GM21423 (cell line): ENCODE measurements at regions not wholly inside any gene's neighbourhood (a gene's known extent, or its start where the extent isn't known, plus 50 kb on each side); places are given as distances from the start of the nearest gene placed in this dataset.
"Not testable (repeated sequence)": the region's sequence is repeated elsewhere in the genome, so short reads cannot be mapped to it uniquely, and the experiment has no call there.

ENCODE experiments used
- ATAC-seq: cut with Tn5 transposase; IDR thresholded peaks from one replicate; pipeline ENCODE4 v1.9.1; 2021; ENCODE audit warnings: mild to moderate bottlenecking, moderate library complexity; ENCODE audit not compliant: unreplicated experiment

GRCh38 chr1:60746278-60746791 lies 336.0 kb upstream of the NFIA start:
- no peak for ATAC-seq

GRCh38 chr1:60745484-60745883 lies 336.9 kb upstream of the NFIA start:
- no peak for ATAC-seq

- ATAC-seq: no peak
Observed at GRCh38 chr1:60742339-60742738, 340.0 kb upstream of the NFIA start.

- ATAC-seq: no peak
Observed at GRCh38 chr1:60740154-60740553, 342.2 kb upstream of the NFIA start.

- ATAC-seq: no peak
Observed at GRCh38 chr1:60739729-60740128, 342.6 kb upstream of the NFIA start.

- no peak for ATAC-seq
Observed at GRCh38 chr1:60732977-60733401, 349.4 kb upstream of the NFIA start.

- no peak for ATAC-seq
Observed at GRCh38 chr1:60731321-60731720, 351.0 kb upstream of the NFIA start.

GRCh38 chr1:60727552-60727951 lies 354.8 kb upstream of the NFIA start:
- ATAC-seq: no peak

- no peak for ATAC-seq
Observed at GRCh38 chr1:60716472-60716871, 365.9 kb upstream of the NFIA start.

- no peak for ATAC-seq
Observed at GRCh38 chr1:60715970-60716369, 366.4 kb upstream of the NFIA start.

- ATAC-seq: no peak
Observed at GRCh38 chr1:60709426-60709825, 372.9 kb upstream of the NFIA start.

GRCh38 chr1:60705026-60705425 lies 377.3 kb upstream of the NFIA start:
- no peak for ATAC-seq

GRCh38 chr1:60703155-60703554 lies 379.2 kb upstream of the NFIA start:
- no peak for ATAC-seq

- ATAC-seq: no peak
Observed at GRCh38 chr1:60699325-60699724, 383.0 kb upstream of the NFIA start.

GRCh38 chr1:60697204-60697994 lies 385.0 kb upstream of the NFIA start:
- no peak for ATAC-seq

- ATAC-seq: no peak
Observed at GRCh38 chr1:60696512-60696911, 385.8 kb upstream of the NFIA start.

- ATAC-seq: no peak
Observed at GRCh38 chr1:60695716-60696171, 386.6 kb upstream of the NFIA start.

- ATAC-seq: no peak
Observed at GRCh38 chr1:60694980-60695379, 387.4 kb upstream of the NFIA start.

GRCh38 chr1:60692031-60692430 lies 390.3 kb upstream of the NFIA start:
- ATAC-seq: no peak

- not testable (repeated sequence) for ATAC-seq
Observed at GRCh38 chr1:60688221-60688620, 394.1 kb upstream of the NFIA start.

- ATAC-seq: no peak
Observed at GRCh38 chr1:60681095-60681860, 401.1 kb upstream of the NFIA start.
